Astrocyte (in vitro differentiated cells and primary cell): ENCODE measurements at regions not wholly inside any gene's neighbourhood (a gene's known extent, or its start where the extent isn't known, plus 50 kb on each side); places are given as distances from the start of the nearest gene placed in this dataset.

Experiments used
- EZH2 ChIP-seq: IDR thresholded peaks from 2 replicates; pipeline ENCODE4 v1.6.1; 2012; ENCODE audit warnings: mild to moderate bottlenecking, low read length, inconsistent platforms; ENCODE audit not compliant: insufficient read depth
- TF ChIP-seq, protein P1 (sequence below): IDR thresholded peaks from 2 replicates; pipeline ENCODE4 v1.5.1; 2011; ENCODE audit warnings: low read depth, mild to moderate bottlenecking, inconsistent platforms, low read length, moderate library complexity; ENCODE audit not compliant: insufficient read depth

DNA sequence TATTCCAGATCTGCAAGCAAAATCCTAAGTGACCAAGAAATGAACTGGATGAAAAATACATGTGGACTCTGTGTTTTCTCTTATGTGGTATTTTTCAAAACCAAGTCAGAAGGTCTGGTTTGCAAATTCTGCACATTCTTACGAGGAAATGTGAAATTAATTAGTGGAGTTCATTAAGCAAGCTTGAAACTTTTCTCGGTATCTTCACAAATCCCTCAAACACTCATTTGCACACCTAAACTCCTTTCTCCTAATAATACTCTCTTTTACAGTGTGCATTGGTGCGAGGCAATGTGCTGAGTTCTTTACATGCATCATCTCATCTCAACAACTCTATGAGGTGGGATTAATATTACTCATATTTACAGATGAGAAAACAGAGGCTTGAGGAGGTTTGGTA lies 82.1 kb downstream of the MTERF1 start:
- TF ChIP-seq, protein P1, sequence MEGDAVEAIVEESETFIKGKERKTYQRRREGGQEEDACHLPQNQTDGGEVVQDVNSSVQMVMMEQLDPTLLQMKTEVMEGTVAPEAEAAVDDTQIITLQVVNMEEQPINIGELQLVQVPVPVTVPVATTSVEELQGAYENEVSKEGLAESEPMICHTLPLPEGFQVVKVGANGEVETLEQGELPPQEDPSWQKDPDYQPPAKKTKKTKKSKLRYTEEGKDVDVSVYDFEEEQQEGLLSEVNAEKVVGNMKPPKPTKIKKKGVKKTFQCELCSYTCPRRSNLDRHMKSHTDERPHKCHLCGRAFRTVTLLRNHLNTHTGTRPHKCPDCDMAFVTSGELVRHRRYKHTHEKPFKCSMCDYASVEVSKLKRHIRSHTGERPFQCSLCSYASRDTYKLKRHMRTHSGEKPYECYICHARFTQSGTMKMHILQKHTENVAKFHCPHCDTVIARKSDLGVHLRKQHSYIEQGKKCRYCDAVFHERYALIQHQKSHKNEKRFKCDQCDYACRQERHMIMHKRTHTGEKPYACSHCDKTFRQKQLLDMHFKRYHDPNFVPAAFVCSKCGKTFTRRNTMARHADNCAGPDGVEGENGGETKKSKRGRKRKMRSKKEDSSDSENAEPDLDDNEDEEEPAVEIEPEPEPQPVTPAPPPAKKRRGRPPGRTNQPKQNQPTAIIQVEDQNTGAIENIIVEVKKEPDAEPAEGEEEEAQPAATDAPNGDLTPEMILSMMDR, result no peak
- TF ChIP-seq EZH2, result no peak
